ENCODE measurements at regions not wholly inside any gene's neighbourhood (a gene's known extent, or its start where the extent isn't known, plus 50 kb on each side); places are given as distances from the start of the nearest gene placed in this dataset.

GRCh38 chr5:121239951-121240350, 611.7 kb upstream of the FTMT start:
- TF ChIP-seq CTCF (IDR thresholded peaks at IDR 0.05) = no peak
- no peak for TF ChIP-seq POLR2AphosphoS5 (IDR thresholded peaks at IDR 0.05)
